Sigmoid colon (tissue), 6 donors: ENCODE measurements at regions not wholly inside any gene's neighbourhood (a gene's known extent, or its start where the extent isn't known, plus 50 kb on each side); places are given as distances from the start of the nearest gene placed in this dataset.

Experiments used
- DNase-seq: peaks from one replicate; pipeline ENCODE4 v3.0.0-alpha.2; 2019
- H3K27ac ChIP-seq, 4 donors: fragments of 200-600 bp; sonication (generic); one replicate each; pipeline ENCODE4 v1.5.1; 2016 to 2019; ENCODE audit warnings: mild to moderate bottlenecking in 1 of 4
- H3K27me3 ChIP-seq, 3 donors: fragments of 200-600 bp; sonication (generic); one replicate each; pipeline ENCODE4 v1.5.1; 2019; ENCODE audit warnings: mild to moderate bottlenecking in 1 of 3
- H3K36me3 ChIP-seq, 4 donors: fragments of 200-600 bp; sonication (generic); one replicate each; pipeline ENCODE4 v1.5.1; 2016 to 2019
- H3K4me1 ChIP-seq, 4 donors: fragments of 200-600 bp; sonication (generic); one replicate each; pipeline ENCODE4 v1.5.1; 2017 to 2019
- H3K4me3 ChIP-seq, 4 donors: fragments of 200-600 bp; sonication (generic); one replicate each; pipeline ENCODE4 v1.5.1; 2017 to 2019; ENCODE audit warnings: mild to moderate bottlenecking in 2 of 4, moderate library complexity in 1 of 4
- H3K9me3 ChIP-seq, 4 donors: fragments of 200-600 bp in 3 of 4; sonication (generic) in 3 of 4; one replicate each; pipeline versions ENCODE4 v1.5.1 to v1.6.1; 2013 to 2019
- CTCF ChIP-seq, 4 experiments: fragments of 450-650 bp in 3 of 4; fragments of 200-600 bp in 1 of 4; IDR thresholded peaks; one replicate each; pipeline ENCODE4 v1.5.1; 2016 to 2019; ENCODE audit warnings: antibody characterized with exemption in 4 of 4, mild to moderate bottlenecking in 3 of 4, moderate library complexity in 2 of 4
- EP300 ChIP-seq, 4 donors: sonication (generic); formaldehyde crosslinking; IDR thresholded peaks; one replicate each; pipeline ENCODE4 v1.6.1; 2017; ENCODE audit warnings: antibody characterized with exemption in 4 of 4
- POLR2A ChIP-seq, 2 donors: fragments of 450-650 bp; IDR thresholded peaks; one replicate each; pipeline ENCODE4 v1.6.1; 2016; ENCODE audit warnings: antibody characterized with exemption in 2 of 2, mild to moderate bottlenecking in 2 of 2, moderate library complexity in 2 of 2
- POLR2AphosphoS5 ChIP-seq, 4 donors: sonication (generic); formaldehyde crosslinking; IDR thresholded peaks; one replicate each; pipeline ENCODE4 v1.6.1; 2017; ENCODE audit warnings: antibody characterized with exemption in 4 of 4
- WGBS, 2 donors: extraction: QIAGEN DNeasy Blood & Tissue Kit; methylation state at CpG; one replicate each; pipeline ENCODE4 v1.1.7; 2013; 5-methylcytosine and 5-hydroxymethylcytosine counted together
- intact Hi-C: fragments of 100-400 bp; cut with DNase I; formaldehyde crosslinking; loops from one replicate; pipeline ENCODE4 v1.15.1; 2023
- donor health status: healthy with polysubstance abuse.
- donor health status: healthy.

GRCh38 chr9:2465516-2465915, 156.1 kb upstream of the VLDLR start:
- H3K36me3 ChIP-seq, result no peaks in the 10 kb centered on the region
- no peak overlapping the region for H3K27ac ChIP-seq
- H3K9me3 ChIP-seq, result no peaks in the 10 kb centered on the region
- TF ChIP-seq CTCF (IDR thresholded peaks at IDR 0.05), result no peak
- TF ChIP-seq POLR2AphosphoS5 (IDR thresholded peaks at IDR 0.05), result no peak
- no peak for DNase-seq
- no peaks in the 10 kb centered on the region for H3K4me1 ChIP-seq
- intact Hi-C loops, result no loop called here
- H3K4me3 ChIP-seq, result no peak overlapping the region
- WGBS, 2 donors, result 57 to 80% methylated on average over 2 of the region's 2 CpGs
- no peaks in the 10 kb centered on the region for H3K27me3 ChIP-seq

GRCh38 chr9:2465921-2466460, 155.6 kb upstream of the VLDLR start:
- intact Hi-C loops, result no loop called here
- H3K9me3 ChIP-seq, result no peaks in the 10 kb centered on the region
- H3K36me3 ChIP-seq, result no peaks in the 10 kb centered on the region
- no peaks in the 10 kb centered on the region for H3K27me3 ChIP-seq
- H3K27ac ChIP-seq, result no peak overlapping the region
- TF ChIP-seq CTCF (IDR thresholded peaks at IDR 0.05) (no peak), POLR2A (IDR thresholded peaks at IDR 0.05) (no peak), EP300 (IDR thresholded peaks at IDR 0.05) (no peak), POLR2AphosphoS5 (IDR thresholded peaks at IDR 0.05) (no peak)
- H3K4me1 ChIP-seq, result no peaks in the 10 kb centered on the region
- DNase-seq, result no peak
- H3K4me3 ChIP-seq, result no peak overlapping the region
- 17 to 47% methylated on average over 1 of the region's 1 CpG for WGBS, 2 donors

GRCh38 chr9:2466703-2467102, 154.9 kb upstream of the VLDLR start:
- Histone ChIP-seq H3K4me1 (no peaks in the 10 kb centered on the region), H3K4me3 (no peak overlapping the region), H3K36me3 (no peaks in the 10 kb centered on the region), H3K27ac (no peak overlapping the region), H3K9me3 (no peaks in the 10 kb centered on the region), H3K27me3 (no peaks in the 10 kb centered on the region)
- no peak for DNase-seq
- 36 to 65% methylated on average over 6 of the region's 6 CpGs for WGBS, 2 donors
- intact Hi-C loops, result no loop called here
- TF ChIP-seq EP300 (IDR thresholded peaks at IDR 0.05), result no peak
- no peak for TF ChIP-seq CTCF (IDR thresholded peaks at IDR 0.05)
- TF ChIP-seq POLR2A (IDR thresholded peaks at IDR 0.05), result no peak
- no peak for TF ChIP-seq POLR2AphosphoS5 (IDR thresholded peaks at IDR 0.05)

- Histone ChIP-seq H3K9me3 (no peaks in the 10 kb centered on the region), H3K27ac (no peak overlapping the region), H3K27me3 (no peaks in the 10 kb centered on the region), H3K4me1 (no peaks in the 10 kb centered on the region), H3K36me3 (no peaks in the 10 kb centered on the region), H3K4me3 (no peak overlapping the region)
- TF ChIP-seq EP300 (IDR thresholded peaks at IDR 0.05), result no peak
- no peak for TF ChIP-seq POLR2A (IDR thresholded peaks at IDR 0.05)
- TF ChIP-seq POLR2AphosphoS5 (IDR thresholded peaks at IDR 0.05), result no peak
- TF ChIP-seq CTCF (IDR thresholded peaks at IDR 0.05), result no peak
- no peak for DNase-seq
- intact Hi-C loops, result no loop called here
- 58 to 63% methylated on average over 6 of the region's 6 CpGs for WGBS, 2 donors
Measured at GRCh38 chr9:2469681-2470221, 151.8 kb upstream of the VLDLR start.

DNA sequence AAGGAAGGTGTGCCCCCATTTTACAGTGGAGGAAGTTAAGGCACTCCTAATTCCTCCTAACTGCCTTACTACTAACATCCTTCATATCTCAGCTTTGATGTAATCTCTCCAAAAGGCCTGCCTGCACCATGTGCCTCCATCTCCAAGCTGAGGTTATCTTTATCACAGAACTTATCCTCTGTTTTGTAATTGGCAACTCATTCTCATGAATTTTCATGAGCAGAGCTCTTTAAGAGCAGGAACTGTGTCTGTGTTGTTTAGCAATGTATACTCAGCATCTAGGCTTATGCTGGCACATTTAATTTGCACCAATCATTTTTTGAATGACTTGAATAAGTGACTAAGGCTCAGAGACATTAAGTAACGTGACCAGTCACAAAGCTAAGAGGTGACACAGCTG, 147.9 kb upstream of the VLDLR start:
- intact Hi-C loops, result no loop called here
- TF ChIP-seq EP300 (IDR thresholded peaks at IDR 0.05) (no peak), CTCF (IDR thresholded peaks at IDR 0.05) (no peak), POLR2A (IDR thresholded peaks at IDR 0.05) (no peak), POLR2AphosphoS5 (IDR thresholded peaks at IDR 0.05) (no peak)
- Histone ChIP-seq H3K4me1 (no peaks in the 10 kb centered on the region), H3K4me3 (no peak overlapping the region), H3K27ac (no peak overlapping the region), H3K36me3 (no peaks in the 10 kb centered on the region), H3K9me3 (no peaks in the 10 kb centered on the region), H3K27me3 (no peaks in the 10 kb centered on the region)
- WGBS, 2 donors, result 87 to 88% methylated on average over 1 of the region's 1 CpG
- no peak for DNase-seq
